Thoracic aorta (tissue), 2 donors: ENCODE measurements at regions not wholly inside any gene's neighbourhood (a gene's known extent, or its start where the extent isn't known, plus 50 kb on each side); places are given as distances from the start of the nearest gene placed in this dataset.
A peak's percentile ranks its signal among the peaks of the same experiment; 100 is the strongest.

Experiments used
- ATAC-seq: fragments of 150-250 bp; one replicate; pipeline ENCODE4 v1.8.0; 2017; ENCODE audit warnings: low read depth; ENCODE audit not compliant: insufficient number of reproducible peaks, low FRiP score
- DNase-seq: peaks from one replicate; pipeline ENCODE4 v3.0.0-alpha.2; 2020; ENCODE audit warnings: low spot score
- H3K27ac ChIP-seq, 2 donors: fragments of 200-600 bp; sonication (generic); 1 replicate in 1 of 2; 2 replicates in 1 of 2; pipeline ENCODE4 v1.5.1; 2016; ENCODE audit warnings: mild to moderate bottlenecking in 2 of 2, moderate library complexity in 2 of 2
- H3K27me3 ChIP-seq: fragments of 200-600 bp; sonication (generic); replicated peaks from 2 replicates; pipeline ENCODE4 v1.6.0; 2016; ENCODE audit warnings: mild to moderate bottlenecking; ENCODE audit not compliant: insufficient read depth
- H3K36me3 ChIP-seq: fragments of 200-600 bp; sonication (generic); one replicate; pipeline ENCODE4 v1.5.1; 2016
- H3K4me1 ChIP-seq, 2 donors: fragments of 200-600 bp; sonication (generic); 1 replicate in 1 of 2; 2 replicates in 1 of 2; pipeline versions ENCODE4 v1.5.1 to v1.6.0; 2016; ENCODE audit warnings: low read depth in 2 of 2, mild to moderate bottlenecking in 1 of 2; ENCODE audit not compliant: control insufficient read depth in 1 of 2
- H3K4me3 ChIP-seq: fragments of 200-600 bp; sonication (generic); 2 replicates; pipeline ENCODE4 v1.5.1; 2016; ENCODE audit warnings: mild to moderate bottlenecking
- H3K9me3 ChIP-seq: fragments of 200-600 bp; sonication (generic); 2 replicates; pipeline ENCODE4 v1.5.1; 2016
- TF ChIP-seq, protein P1 (sequence below): fragments of 200-600 bp; sonication (generic); IDR thresholded peaks from one replicate; pipeline ENCODE4 v1.5.1; 2019; ENCODE audit warnings: antibody characterized with exemption

DNA sequence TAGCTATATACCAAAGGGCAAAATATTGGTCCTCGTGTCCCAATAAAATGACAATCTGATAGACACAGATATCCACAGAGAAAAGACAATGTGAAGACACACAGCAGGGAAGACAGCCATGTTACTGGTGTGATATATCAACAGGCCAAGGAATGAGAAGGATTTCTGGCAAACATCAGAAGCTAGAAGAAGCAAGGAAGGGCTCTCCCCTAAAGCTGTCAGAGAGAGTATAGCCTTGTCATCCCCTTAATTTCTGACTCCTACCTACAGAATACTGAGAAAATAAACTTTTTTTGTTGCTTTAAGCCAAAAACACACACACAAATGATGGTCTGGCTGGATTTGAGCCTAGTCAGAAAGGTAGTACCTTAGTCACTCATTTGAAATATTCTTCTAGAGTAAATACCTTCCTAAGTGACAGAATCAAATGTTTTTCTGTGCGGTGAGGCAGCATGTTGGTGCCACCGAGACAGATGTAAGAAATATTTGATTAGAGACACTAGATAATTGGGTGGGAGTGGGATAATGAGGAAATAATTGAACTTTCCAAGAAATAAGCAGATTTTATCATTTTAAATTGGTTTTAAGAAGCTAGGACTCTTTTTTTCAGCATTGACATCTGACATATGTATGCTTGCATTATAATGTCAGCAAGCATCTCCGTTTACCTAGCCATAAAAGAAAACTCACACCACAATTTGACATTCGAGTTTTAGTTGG lies 123.4 kb upstream of the TFAP2D start:
- TF ChIP-seq, protein P1, sequence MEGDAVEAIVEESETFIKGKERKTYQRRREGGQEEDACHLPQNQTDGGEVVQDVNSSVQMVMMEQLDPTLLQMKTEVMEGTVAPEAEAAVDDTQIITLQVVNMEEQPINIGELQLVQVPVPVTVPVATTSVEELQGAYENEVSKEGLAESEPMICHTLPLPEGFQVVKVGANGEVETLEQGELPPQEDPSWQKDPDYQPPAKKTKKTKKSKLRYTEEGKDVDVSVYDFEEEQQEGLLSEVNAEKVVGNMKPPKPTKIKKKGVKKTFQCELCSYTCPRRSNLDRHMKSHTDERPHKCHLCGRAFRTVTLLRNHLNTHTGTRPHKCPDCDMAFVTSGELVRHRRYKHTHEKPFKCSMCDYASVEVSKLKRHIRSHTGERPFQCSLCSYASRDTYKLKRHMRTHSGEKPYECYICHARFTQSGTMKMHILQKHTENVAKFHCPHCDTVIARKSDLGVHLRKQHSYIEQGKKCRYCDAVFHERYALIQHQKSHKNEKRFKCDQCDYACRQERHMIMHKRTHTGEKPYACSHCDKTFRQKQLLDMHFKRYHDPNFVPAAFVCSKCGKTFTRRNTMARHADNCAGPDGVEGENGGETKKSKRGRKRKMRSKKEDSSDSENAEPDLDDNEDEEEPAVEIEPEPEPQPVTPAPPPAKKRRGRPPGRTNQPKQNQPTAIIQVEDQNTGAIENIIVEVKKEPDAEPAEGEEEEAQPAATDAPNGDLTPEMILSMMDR, result no peak
- Histone ChIP-seq H3K36me3 (no peaks in the 10 kb centered on the region), H3K27ac (no peak overlapping the region), H3K4me3 (no peak overlapping the region), H3K4me1 (no peaks in the 10 kb centered on the region), H3K27me3 (no peaks in the 10 kb centered on the region), H3K9me3 (no peaks in the 10 kb centered on the region)
- ATAC-seq (no peak), DNase-seq (no peak)

DNA sequence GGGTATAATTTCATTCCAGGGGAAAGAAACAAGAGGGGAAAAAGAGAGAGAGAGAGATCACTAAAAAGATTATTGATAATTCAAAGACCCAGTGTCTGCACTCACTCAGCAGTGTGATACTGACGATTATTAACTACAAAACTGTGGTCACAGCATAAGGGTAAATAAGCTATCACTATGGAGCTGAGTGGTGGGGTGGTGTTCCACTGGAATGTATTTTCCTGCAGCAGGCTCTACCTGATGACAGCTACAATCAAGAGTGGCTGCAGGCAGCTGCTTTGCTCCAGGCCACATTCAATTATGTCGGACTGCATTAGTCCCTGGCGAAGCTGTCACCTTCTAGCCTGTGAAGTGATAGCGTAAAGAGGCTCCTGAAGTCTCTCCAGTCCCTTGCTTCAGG lies 122.2 kb upstream of the TFAP2D start:
- no peaks in the 10 kb centered on the region for H3K27me3 ChIP-seq
- H3K9me3 ChIP-seq, result no peaks in the 10 kb centered on the region
- ATAC-seq (no peak), DNase-seq (no peak)
- H3K4me1 ChIP-seq, result no peaks in the 10 kb centered on the region
- H3K27ac ChIP-seq, result no peak overlapping the region
- H3K36me3 ChIP-seq, result no peaks in the 10 kb centered on the region
- no peak overlapping the region for H3K4me3 ChIP-seq
- TF ChIP-seq, protein P1, result no peak

- TF ChIP-seq, protein P1, result no peak
- no peaks in the 10 kb centered on the region for H3K9me3 ChIP-seq
These were observed 113.0 kb upstream of the TFAP2D start for GRCh38 chr6:50600280-50600679.

DNA sequence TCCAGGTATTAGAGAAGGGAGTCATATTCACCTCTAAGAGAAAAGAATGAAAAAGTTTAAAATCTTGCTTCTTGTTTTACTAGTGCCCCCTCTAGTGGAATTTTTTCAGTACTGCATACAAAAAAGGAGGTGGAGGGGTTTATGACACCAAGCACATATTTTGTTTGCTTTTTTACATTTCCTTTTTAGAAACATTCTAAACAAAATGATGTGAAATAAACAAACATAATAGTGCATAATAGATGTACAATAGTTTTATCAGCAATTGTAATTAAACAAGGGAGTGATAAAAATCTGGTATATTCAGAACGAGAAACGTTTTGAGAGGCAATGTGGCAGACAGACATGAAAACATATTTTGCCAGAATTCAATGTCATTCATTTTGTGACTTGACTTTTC lies 111.0 kb upstream of the TFAP2D start:
- no peak for ATAC-seq

More at GRCh38 chr6:50600280-50600679, 113.0 kb upstream of the TFAP2D start:
- Histone ChIP-seq H3K27me3 (no peaks in the 10 kb centered on the region), H3K27ac (no peak overlapping the region), H3K4me3 (no peak overlapping the region), H3K36me3 (no peaks in the 10 kb centered on the region), H3K4me1 (no peaks in the 10 kb centered on the region)
- no peak for DNase-seq
- ATAC-seq, result no peak

GRCh38 chr6:50608421-50608820 lies 104.9 kb upstream of the TFAP2D start:
- H3K27me3 ChIP-seq, result no peaks in the 10 kb centered on the region
- TF ChIP-seq, protein P1, result no peak
- H3K36me3 ChIP-seq, result no peaks in the 10 kb centered on the region
- no peak overlapping the region for H3K27ac ChIP-seq
- no peak for DNase-seq
- no peaks in the 10 kb centered on the region for H3K4me1 ChIP-seq
- no peaks in the 10 kb centered on the region for H3K9me3 ChIP-seq
- no peak for ATAC-seq
- H3K4me3 ChIP-seq, result no peak overlapping the region

More for the DNA sequence above, 111.0 kb upstream of the TFAP2D start:
- no peak overlapping the region for H3K4me3 ChIP-seq
- H3K4me1 ChIP-seq, result no peaks in the 10 kb centered on the region
- no peaks in the 10 kb centered on the region for H3K27me3 ChIP-seq
- no peaks in the 10 kb centered on the region for H3K36me3 ChIP-seq
- no peak for DNase-seq
- no peaks in the 10 kb centered on the region for H3K9me3 ChIP-seq
- no peak overlapping the region for H3K27ac ChIP-seq
- TF ChIP-seq, protein P1, result peak; percentile 44
